Mucosa of rectum (tissue), 2 donors: ENCODE measurements at regions not wholly inside any gene's neighbourhood (a gene's known extent, or its start where the extent isn't known, plus 50 kb on each side); places are given as distances from the start of the nearest gene placed in this dataset.

Source experiments
- H3K27ac ChIP-seq, 2 donors: one replicate each; pipeline ENCODE4 v1.7.0; 2013; ENCODE audit warnings: inconsistent platforms in 2 of 2, low read depth in 2 of 2, low read length in 2 of 2
- H3K27me3 ChIP-seq, 2 donors: one replicate each; pipeline ENCODE4 v1.7.0; 2013; ENCODE audit warnings: low read length in 2 of 2; ENCODE audit not compliant: control insufficient read depth in 2 of 2, insufficient read depth in 2 of 2
- H3K36me3 ChIP-seq, 2 donors: one replicate each; pipeline ENCODE4 v1.7.0; 2013; ENCODE audit warnings: low read length in 2 of 2; ENCODE audit not compliant: control insufficient read depth in 2 of 2, insufficient read depth in 2 of 2
- H3K4me1 ChIP-seq, 2 donors: one replicate each; pipeline ENCODE4 v1.7.0; 2013; ENCODE audit warnings: low read length in 2 of 2, mild to moderate bottlenecking in 1 of 2; ENCODE audit not compliant: control insufficient read depth in 2 of 2, insufficient read depth in 2 of 2
- H3K4me3 ChIP-seq, 2 donors: one replicate each; pipeline ENCODE4 v1.7.0; 2013; ENCODE audit warnings: low read length in 2 of 2
- H3K9ac ChIP-seq, 2 donors: one replicate each; pipeline ENCODE4 v1.7.0; 2013; ENCODE audit warnings: low read length in 2 of 2, low read depth in 1 of 2, mild to moderate bottlenecking in 1 of 2
- H3K9me3 ChIP-seq, 2 donors: one replicate each; pipeline ENCODE4 v1.7.0; 2013; ENCODE audit warnings: low read length in 2 of 2; ENCODE audit not compliant: control insufficient read depth in 2 of 2
- donor health status: healthy.
- donor health status: Normal muscosa, but diverticular disease.

GRCh38 chr7:155865830-155866525 is 53.7 kb upstream of the SHH start:
- no peaks in the 10 kb centered on the region for H3K9me3 ChIP-seq
- peaks cover 2 to 4% of the 10 kb centered on the region in 2 donors for H3K4me1 ChIP-seq
- no peak overlapping the region for H3K4me3 ChIP-seq
- no peak overlapping the region for H3K27ac ChIP-seq
- no peaks in the 10 kb centered on the region for H3K36me3 ChIP-seq
- H3K9ac ChIP-seq, result no peak overlapping the region
- H3K27me3 ChIP-seq, result peaks cover 0 to 2% of the 10 kb centered on the region in 2 donors

GRCh38 chr7:155864991-155865690 is 52.9 kb upstream of the SHH start:
- H3K27ac ChIP-seq, result no peak overlapping the region
- H3K27me3 ChIP-seq, result peaks cover 0 to 7% of the 10 kb centered on the region in 2 donors
- H3K4me1 ChIP-seq, result peaks cover 2 to 4% of the 10 kb centered on the region in 2 donors
- H3K9ac ChIP-seq, result no peak overlapping the region
- no peak overlapping the region for H3K4me3 ChIP-seq
- H3K9me3 ChIP-seq, result no peaks in the 10 kb centered on the region
- H3K36me3 ChIP-seq, result no peaks in the 10 kb centered on the region

GRCh38 chr7:155864271-155864985 is 52.2 kb upstream of the SHH start:
- Histone ChIP-seq H3K9ac (no peak overlapping the region), H3K27me3 (peaks cover 0 to 7% of the 10 kb centered on the region in 2 donors), H3K4me1 (peaks cover 2 to 4% of the 10 kb centered on the region in 2 donors), H3K27ac (no peak overlapping the region), H3K36me3 (no peaks in the 10 kb centered on the region), H3K4me3 (no peak overlapping the region), H3K9me3 (no peaks in the 10 kb centered on the region)

- Histone ChIP-seq H3K4me3 (no peak overlapping the region), H3K27me3 (peaks cover 0 to 7% of the 10 kb centered on the region in 2 donors), H3K27ac (no peak overlapping the region), H3K9me3 (no peaks in the 10 kb centered on the region), H3K9ac (no peak overlapping the region), H3K4me1 (peaks cover 2 to 4% of the 10 kb centered on the region in 2 donors), H3K36me3 (no peaks in the 10 kb centered on the region)
Observed at GRCh38 chr7:155863721-155864151, 51.5 kb upstream of the SHH start.

- Histone ChIP-seq H3K36me3 (no peaks in the 10 kb centered on the region), H3K4me3 (no peak overlapping the region), H3K9ac (no peak overlapping the region), H3K9me3 (peaks cover 0 to 2% of the 10 kb centered on the region in 2 donors), H3K27me3 (peaks cover 0 to 7% of the 10 kb centered on the region in 2 donors), H3K27ac (no peak overlapping the region), H3K4me1 (peaks cover 2 to 4% of the 10 kb centered on the region in 2 donors)
Observed at GRCh38 chr7:155862123-155862892, 50.0 kb upstream of the SHH start.
